ENCODE measurements at regions not wholly inside any gene's neighbourhood (a gene's known extent, or its start where the extent isn't known, plus 50 kb on each side); places are given as distances from the start of the nearest gene placed in this dataset.

DNA sequence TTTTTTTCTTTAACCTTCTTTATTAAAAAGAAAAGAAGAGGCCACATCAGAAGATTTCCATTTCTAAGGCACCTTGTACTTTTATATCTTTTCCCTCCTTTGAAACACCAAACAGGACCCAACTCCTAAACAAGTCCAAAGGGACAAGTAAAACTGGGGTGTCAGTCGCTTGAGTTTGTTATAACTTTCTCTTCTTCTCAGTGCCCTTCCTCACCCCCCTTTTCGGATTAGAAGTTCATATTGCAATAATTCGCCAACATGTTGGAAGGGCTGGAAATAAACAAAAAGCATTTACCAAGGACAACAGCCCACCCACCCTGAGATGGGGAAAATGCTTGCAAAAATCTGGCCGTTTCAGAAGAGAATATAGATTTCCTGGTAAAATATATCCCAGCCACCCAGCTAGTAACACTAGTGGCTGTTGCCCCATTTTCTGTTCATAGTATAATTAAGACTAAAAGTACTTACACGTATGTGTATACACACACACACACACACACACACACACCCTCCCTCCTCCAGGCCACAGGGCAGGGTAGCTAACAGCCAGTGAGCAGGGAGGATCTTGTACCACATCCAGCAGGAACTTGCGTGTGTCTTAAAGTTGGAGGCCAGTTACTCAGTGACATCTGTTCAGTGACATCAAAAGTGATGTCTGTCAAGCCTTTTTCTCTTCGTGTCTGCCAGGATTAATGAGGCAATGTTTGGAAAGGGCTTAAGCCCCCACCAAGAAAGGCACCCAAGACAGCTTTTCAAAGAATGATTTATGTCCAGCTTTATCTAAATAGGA is 149.1 kb upstream of the KLF4 start:
- peak overlapping the region; percentile 1 to 74 for H4K8ac ChIP-seq (ENCODE audit: low read depth in 2 of 2, low read length in 2 of 2)
- in situ Hi-C loops (cut with MboI; ENCODE audit: low sequenced_read_pairs): loop anchor here (10.0 kb wide), 1 partner anchor 636 kb away; no protein-coding TSS in a partner anchor
- H4K5ac ChIP-seq (ENCODE audit: low read depth, low read length): peak overlapping the region; percentile 52
- H3K9ac ChIP-seq (ENCODE audit: low read depth, low read length): peak overlapping the region; percentile 25
- BruUV-seq (replicated peaks): TSS peak; percentile 99
- peak overlapping the region; percentile 37 for H3K4me3 ChIP-seq (ENCODE audit: insufficient read depth, low read depth, low read length)
- H2AFZ ChIP-seq (replicated peaks; ENCODE audit: low read length, poor library complexity): peak overlapping the region; percentile 70
- ATAC-seq (ENCODE audit: low read depth) (no peak), DNase-seq (peak; percentile 77)
- dilution Hi-C loops (cut with HindIII; ENCODE audit: low sequenced_read_pairs, unreplicated experiment): no loop called here
- no peaks in the 10 kb centered on the region for H3K9me3 ChIP-seq (ENCODE audit: control insufficient read depth, insufficient read depth, low read length)
- CTCF ChIA-PET: interaction anchor here (0.7 kb wide), 1 partner anchor 169 kb away, joined by 3 read pairs; no protein-coding TSS in a partner anchor
- H3K9me1 ChIP-seq (ENCODE audit: insufficient read depth, low read length): peaks cover 14% of the 10 kb centered on the region; the same call in 1 of the 2 replicates
- peak overlapping the region; percentile 47 for H2AK9ac ChIP-seq (replicated peaks; ENCODE audit: low read depth, low read length, poor library complexity)
- no CpG with 5 or more reads among the region's 7 CpGs for WGBS, 2 experiments (ENCODE audit: extremely low coverage in 2 of 2, insufficient read length in 1 of 2)
- POLR2A ChIA-PET (ENCODE audit: unreplicated experiment): no interaction called here
- peaks cover 10% of the 10 kb centered on the region for H3K4me1 ChIP-seq (ENCODE audit: control insufficient read depth, insufficient read depth, low read length)
- H2AK5ac ChIP-seq (ENCODE audit: low read depth, low read length): peak overlapping the region; percentile 31; the same call in 1 of the 2 replicates
- H2BK120ac ChIP-seq (ENCODE audit: low read depth, low read length): peak overlapping the region; percentile 76
- peak overlapping the region; percentile 85 for H3K18ac ChIP-seq (ENCODE audit: low read depth, low read length)
- peak overlapping the region; percentile 80; the same call in 1 of the 2 replicates for H3K4ac ChIP-seq (ENCODE audit: low read depth, low read length)
- H3K14ac ChIP-seq (replicated peaks; ENCODE audit: low read depth, low read length): peak overlapping the region; percentile 57
- peak overlapping the region; percentile 35 for H4K91ac ChIP-seq (ENCODE audit: insufficient read depth, low read depth, low read length)
- H3K79me1 ChIP-seq (ENCODE audit: low read depth in 1 of 2, low read length in 2 of 2): no peaks in the 10 kb centered on the region
- H2BK15ac ChIP-seq (ENCODE audit: low read depth, low read length): peak overlapping the region; percentile 42; the same call in 1 of the 3 replicates
- peak overlapping the region; percentile 93 for H3K4me2 ChIP-seq (ENCODE audit: low read depth, low read length)
- peak overlapping the region; percentile 47 for H3K23ac ChIP-seq (ENCODE audit: low read depth, low read length)
- H3K27ac ChIP-seq (ENCODE audit: insufficient read depth, low read length): peak overlapping the region; percentile 61; the same call in 1 of the 2 replicates
- H4K20me1 ChIP-seq (ENCODE audit: insufficient read depth, low read length): no peaks in the 10 kb centered on the region
- H3K27me3 ChIP-seq (ENCODE audit: control insufficient read depth, insufficient read depth, low read length): no peaks in the 10 kb centered on the region
- TF ChIP-seq RCOR1 (IDR thresholded peaks at IDR 0.05; ENCODE audit: insufficient replicate concordance, low read length) (no peak), CHD1 (IDR thresholded peaks at IDR 0.05; ENCODE audit: low read depth, low read length) (no peak), MAZ (IDR thresholded peaks at IDR 0.05; ENCODE audit: borderline replicate concordance, low read depth, low read length) (no peak), MAFK (IDR thresholded peaks at IDR 0.05; ENCODE audit: low read depth, low read length) (no peak), SMC3 (IDR thresholded peaks at IDR 0.05; ENCODE audit: low read depth, low read length) (no peak), CEBPB (IDR thresholded peaks at IDR 0.05; ENCODE audit: low read depth, low read length) (no peak), MXI1 (IDR thresholded peaks at IDR 0.05; ENCODE audit: borderline replicate concordance, low read depth, low read length) (no peak), RFX5 (IDR thresholded peaks at IDR 0.05; ENCODE audit: low read depth, low read length) (no peak), POLR2A (IDR thresholded peaks at IDR 0.05; ENCODE audit: low read depth, low read length) (peak; percentile 83), RAD21 (IDR thresholded peaks at IDR 0.05; ENCODE audit: low read length) (0 out of 2 replicates have a peak, but pooled peaks have one; percentile 2), NFE2L2 (IDR thresholded peaks at IDR 0.05; ENCODE audit: low read depth, low read length) (no peak)
- TF ChIP-seq, protein P1, sequence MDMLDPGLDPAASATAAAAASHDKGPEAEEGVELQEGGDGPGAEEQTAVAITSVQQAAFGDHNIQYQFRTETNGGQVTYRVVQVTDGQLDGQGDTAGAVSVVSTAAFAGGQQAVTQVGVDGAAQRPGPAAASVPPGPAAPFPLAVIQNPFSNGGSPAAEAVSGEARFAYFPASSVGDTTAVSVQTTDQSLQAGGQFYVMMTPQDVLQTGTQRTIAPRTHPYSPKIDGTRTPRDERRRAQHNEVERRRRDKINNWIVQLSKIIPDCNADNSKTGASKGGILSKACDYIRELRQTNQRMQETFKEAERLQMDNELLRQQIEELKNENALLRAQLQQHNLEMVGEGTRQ (IDR thresholded peaks at IDR 0.05; ENCODE audit: low read depth, low read length): no peak
- TF ChIP-seq, protein P2, sequence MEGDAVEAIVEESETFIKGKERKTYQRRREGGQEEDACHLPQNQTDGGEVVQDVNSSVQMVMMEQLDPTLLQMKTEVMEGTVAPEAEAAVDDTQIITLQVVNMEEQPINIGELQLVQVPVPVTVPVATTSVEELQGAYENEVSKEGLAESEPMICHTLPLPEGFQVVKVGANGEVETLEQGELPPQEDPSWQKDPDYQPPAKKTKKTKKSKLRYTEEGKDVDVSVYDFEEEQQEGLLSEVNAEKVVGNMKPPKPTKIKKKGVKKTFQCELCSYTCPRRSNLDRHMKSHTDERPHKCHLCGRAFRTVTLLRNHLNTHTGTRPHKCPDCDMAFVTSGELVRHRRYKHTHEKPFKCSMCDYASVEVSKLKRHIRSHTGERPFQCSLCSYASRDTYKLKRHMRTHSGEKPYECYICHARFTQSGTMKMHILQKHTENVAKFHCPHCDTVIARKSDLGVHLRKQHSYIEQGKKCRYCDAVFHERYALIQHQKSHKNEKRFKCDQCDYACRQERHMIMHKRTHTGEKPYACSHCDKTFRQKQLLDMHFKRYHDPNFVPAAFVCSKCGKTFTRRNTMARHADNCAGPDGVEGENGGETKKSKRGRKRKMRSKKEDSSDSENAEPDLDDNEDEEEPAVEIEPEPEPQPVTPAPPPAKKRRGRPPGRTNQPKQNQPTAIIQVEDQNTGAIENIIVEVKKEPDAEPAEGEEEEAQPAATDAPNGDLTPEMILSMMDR (conservative IDR thresholded peaks at IDR 0.05; ENCODE audit: low read depth, low read length): no peak
- TF ChIP-seq, protein P3, sequence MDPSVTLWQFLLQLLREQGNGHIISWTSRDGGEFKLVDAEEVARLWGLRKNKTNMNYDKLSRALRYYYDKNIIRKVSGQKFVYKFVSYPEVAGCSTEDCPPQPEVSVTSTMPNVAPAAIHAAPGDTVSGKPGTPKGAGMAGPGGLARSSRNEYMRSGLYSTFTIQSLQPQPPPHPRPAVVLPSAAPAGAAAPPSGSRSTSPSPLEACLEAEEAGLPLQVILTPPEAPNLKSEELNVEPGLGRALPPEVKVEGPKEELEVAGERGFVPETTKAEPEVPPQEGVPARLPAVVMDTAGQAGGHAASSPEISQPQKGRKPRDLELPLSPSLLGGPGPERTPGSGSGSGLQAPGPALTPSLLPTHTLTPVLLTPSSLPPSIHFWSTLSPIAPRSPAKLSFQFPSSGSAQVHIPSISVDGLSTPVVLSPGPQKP (IDR thresholded peaks at IDR 0.05; ENCODE audit: borderline replicate concordance, low read depth, low read length): no peak
- peak overlapping the region; percentile 85 for H3K56ac ChIP-seq (ENCODE audit: extremely low read depth, insufficient read depth, low read length)
- no peaks in the 10 kb centered on the region for H3K36me3 ChIP-seq (ENCODE audit: control insufficient read depth, insufficient read depth, low read length)
- peak overlapping the region; percentile 78 for H2BK5ac ChIP-seq (ENCODE audit: low read depth, low read length, poor library complexity, severe bottlenecking)
- H2BK20ac ChIP-seq (ENCODE audit: low read depth, low read length): peak overlapping the region; percentile 70; the same call in 1 of the 2 replicates
- intact Hi-C loops (cut with micrococcal nuclease): loop anchor here (1.0 to 5.0 kb wide), 8 partner anchors 69 to 914 kb away; no protein-coding TSS in a partner anchor
